OCI-LY1 (cell line): ENCODE measurements at regions not wholly inside any gene's neighbourhood (a gene's known extent, or its start where the extent isn't known, plus 50 kb on each side); places are given as distances from the start of the nearest gene placed in this dataset.

Experiments used
- CTCF ChIP-seq: fragments of 200-600 bp; sonication (generic), shearing (Covaris generic); IDR thresholded peaks from 2 replicates; pipeline ENCODE4 v1.5.1; 2017; ENCODE audit warnings: mild to moderate bottlenecking, antibody characterized with exemption, low read length, moderate library complexity, mixed read lengths
- EZH2 ChIP-seq: fragments of 200-600 bp; sonication (generic), shearing (Covaris generic); IDR thresholded peaks from 2 replicates; pipeline ENCODE4 v1.8.0; 2017; ENCODE audit warnings: borderline replicate concordance, mixed run types, mild to moderate bottlenecking, antibody characterized with exemption, low read length, moderate library complexity, mixed read lengths

- no peak for TF ChIP-seq EZH2
- TF ChIP-seq CTCF, result no peak
Measured at GRCh38 chr6:165922309-165922794, 245.3 kb downstream of the TBXT start.
